ENCODE measurements at regions not wholly inside any gene's neighbourhood (a gene's known extent, or its start where the extent isn't known, plus 50 kb on each side); places are given as distances from the start of the nearest gene placed in this dataset.
"Not testable (repeated sequence)": the region's sequence is repeated elsewhere in the genome, so short reads cannot be mapped to it uniquely, and the experiment has no call there.

DNA sequence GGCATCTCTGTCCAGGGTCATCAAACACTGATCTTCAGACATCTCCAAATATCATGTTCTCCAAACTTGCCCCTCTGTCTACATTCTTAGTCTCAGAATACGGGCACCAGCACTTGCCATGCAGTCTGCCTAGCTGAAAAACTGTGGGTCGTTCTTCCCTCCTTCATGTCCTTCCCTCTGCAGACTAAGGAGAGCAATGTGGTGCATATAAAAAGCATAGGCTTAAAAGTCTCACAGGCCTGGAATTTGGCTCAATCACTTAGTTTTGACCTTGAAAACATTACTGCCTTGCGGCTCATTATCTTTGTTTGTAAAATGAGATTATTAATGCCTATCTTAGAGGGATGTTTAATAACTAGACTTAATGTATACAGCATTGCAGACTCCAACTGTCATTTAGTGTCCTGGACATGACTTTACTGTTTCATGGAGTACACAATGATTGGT lies 362.8 kb downstream of the NPR3 start:
- no peak for DNase-seq

DNA sequence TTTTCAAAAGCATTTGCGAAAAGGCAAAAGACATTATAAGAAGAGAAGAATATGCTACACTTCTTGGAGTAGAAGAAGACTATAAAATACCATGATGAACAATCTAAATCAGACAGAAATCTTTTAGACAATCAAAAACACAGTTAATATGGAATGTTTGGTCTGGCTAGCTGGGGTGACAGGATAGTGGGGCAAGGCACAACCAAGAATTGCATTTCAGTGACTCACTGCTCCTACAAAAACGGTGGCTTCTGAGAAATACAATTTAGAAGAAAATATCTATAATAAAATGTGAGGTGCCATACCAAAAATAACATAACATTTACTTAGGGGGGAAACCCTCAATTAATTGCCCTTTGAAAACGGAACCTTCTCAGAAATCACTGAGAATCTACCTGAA lies 363.4 kb downstream of the NPR3 start:
- no peak for DNase-seq

DNA sequence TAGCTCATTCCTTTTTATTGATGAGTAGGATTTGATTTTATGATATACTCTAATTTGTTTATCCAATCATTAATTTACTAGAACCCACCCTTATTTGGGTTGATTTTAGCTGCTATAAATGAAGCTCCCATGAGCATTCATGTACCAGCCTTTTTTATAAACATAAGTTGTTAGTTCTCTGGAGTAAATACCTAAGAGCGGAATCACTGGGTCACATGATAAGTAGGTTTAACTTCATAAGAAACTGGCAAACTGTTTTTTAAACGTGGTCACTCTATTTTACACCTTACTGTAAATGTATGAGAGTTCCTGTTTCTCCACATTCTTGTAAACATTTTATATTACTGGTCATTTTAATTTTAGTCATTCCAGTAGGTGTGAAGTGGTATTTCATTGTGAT lies 364.6 kb downstream of the NPR3 start:
- no peak for DNase-seq

DNA sequence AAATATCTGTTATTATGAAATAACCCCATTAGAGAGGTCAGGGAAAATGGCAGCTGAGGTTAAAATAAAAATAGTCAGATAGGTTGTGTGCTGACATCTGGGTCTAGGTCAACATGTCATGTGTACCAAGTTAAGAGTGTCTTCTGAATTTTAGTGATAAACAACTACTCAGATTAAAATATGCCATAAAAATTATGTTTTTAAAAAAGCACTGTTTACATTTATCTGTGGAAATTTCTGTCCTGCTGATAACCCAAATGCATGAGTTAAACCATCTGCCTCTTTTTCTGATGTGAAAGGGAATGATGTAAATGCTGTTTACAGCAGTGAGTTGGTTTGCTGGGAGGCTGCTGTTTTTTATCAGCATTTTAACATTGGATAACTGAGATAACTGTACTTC lies 361.2 kb upstream of the TARS1 start:
- DNase-seq, result no peak

DNA sequence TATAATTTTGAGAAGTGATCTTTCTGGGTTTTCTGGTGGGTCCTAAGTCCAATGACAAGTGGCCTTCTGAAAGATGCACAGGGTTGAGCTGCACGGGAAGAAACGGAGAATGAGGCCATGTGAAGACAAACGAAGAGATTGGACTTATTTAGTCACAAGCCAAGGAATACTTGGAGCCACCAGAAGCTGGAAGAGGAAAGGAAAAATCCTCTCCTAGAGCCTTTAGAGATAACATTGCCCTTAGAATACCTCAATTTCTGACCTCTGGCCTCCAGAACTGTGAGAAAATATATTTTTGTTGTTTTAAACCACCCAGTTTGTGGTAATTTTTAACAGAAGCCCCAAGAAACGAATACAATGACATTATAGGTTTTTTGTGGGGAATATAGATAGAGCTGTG lies 360.5 kb upstream of the TARS1 start:
- DNase-seq, result no peak

DNA sequence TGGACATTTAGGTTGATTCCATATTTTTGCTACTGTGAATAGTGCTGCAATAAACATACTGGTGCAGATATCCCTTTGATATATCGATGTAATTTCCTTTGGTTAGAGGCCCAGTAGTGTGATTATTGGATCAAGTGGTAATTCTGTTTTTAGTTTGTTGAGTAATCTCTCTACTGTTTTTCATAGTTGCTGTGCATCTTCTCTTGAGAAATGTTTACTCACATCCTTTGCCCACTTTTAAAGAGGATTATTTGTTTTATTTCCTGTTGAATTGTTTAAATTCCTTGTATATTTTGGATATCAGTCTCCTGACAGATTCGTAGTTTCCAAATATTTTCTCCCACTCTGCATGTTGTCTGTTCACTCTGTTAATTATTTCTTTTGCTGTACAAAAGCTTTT lies 352.6 kb upstream of the TARS1 start:
- DNase-seq, result no peak

DNA sequence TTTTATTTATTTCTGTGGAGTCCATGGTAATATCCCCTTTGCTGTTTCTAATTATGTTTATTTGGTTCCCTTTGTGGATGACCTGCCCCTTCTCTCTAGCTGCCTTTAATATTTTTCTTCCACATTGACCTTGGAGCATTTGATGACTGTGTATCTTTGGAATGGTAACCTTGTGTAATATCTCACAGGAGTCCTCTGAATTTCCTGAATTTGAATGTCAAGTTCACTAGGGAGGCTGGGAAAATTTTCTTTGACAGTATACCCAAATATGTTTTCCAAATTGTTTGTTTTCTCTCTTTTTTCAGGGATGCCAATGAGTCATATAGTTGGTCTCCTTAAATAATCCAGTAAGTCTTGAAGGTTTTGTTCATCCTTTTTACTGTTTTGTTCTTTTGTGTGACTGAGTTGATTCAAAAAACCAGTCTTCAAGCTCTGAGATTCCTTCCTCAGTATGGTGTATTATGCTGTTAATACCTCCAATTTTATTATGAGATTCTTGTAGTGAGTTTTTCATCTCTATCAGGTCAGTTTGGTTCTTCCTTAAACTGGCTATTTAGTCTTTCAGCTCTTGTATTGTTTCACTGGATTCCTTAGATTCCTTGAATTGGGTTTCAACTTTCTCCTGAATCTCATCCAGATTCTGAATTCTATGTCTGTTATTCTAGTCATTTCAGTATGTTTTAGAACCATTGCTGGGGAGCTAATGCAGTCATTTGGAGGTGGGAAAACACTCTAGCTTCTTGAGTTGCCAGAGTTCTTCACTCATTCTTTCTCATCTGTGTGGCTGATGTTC lies 349.0 kb upstream of the TARS1 start:
- DNase-seq, result no peak

DNA sequence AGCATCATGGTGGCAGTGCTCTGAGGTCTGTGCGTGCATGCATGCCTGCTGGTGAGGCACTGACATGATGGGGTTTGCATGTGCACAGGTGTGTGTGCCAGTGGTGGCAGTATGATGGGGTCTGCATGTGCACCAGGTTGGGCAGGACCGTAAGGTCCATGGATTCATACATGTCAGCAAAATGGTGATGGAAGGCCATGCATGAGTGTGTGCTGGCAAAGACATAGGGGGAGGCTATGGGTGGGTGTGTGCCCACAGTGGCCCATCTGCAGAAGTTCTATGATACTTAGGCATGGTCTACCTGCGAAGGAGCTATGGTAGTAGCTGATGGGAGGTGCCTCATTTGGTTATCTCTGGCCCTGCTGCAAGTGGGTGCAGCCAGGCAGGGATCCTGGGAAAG lies 348.0 kb upstream of the TARS1 start:
- no peak for DNase-seq

DNA sequence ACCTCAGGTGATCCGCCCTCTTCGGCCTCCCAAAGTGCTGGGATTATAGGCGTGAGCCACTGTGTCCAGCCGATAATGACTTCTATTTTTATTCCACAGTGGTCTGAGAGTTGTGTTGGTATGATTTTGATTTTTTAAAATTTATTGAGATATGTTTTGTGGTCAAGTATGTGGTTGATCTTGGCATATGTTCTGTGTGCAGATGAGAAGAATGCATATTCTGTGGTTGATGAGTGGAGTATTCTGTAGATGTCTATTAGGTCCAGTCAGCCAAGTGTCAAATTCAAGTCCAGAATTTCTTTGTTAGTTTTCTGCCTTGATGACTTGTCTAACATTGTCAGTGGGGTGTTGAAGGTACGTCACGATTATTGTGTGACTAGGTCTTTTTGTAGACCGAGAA lies 338.2 kb upstream of the TARS1 start:
- no peak for DNase-seq

DNA sequence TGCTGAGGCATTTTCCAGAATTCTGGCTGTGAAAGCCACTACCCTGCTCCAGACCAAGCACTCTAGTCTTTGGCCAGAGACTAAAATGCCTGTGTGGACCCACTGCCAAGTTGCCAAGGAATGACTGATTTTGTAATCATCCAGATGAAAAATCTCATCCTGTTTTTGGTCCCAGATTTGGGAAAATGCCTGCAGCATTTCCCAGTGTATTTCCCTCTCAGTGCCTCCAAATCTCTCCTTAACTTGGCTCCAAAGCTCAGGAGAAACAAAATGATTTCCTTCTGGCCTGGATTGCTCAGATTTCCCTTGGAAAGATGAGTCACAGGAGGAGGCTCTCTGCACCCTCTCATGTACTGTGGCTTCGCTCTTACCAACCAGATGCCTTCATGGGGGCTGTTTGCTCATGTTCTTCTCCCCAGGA lies 335.2 kb upstream of the TARS1 start:
- DNase-seq, result no peak

DNA sequence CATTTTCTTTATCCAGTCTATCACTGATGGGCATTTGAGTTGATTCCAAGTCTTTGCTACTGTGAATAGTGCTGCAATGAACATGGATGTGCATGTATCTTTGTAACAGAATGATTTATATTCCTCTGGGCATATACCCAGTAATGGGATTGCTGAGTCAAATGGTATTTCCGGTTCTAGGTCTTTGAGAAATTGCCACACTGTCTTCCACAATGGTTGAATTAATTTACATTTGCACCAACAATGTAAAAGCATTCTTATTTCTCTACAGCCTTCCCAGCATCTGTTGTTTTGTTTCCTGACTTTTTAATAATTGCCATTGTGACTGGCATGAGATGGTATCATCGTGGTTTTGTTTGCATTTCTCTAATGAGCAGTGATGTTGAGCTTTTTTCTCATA lies 330.3 kb upstream of the TARS1 start:
- DNase-seq, result not testable (repeated sequence)

DNA sequence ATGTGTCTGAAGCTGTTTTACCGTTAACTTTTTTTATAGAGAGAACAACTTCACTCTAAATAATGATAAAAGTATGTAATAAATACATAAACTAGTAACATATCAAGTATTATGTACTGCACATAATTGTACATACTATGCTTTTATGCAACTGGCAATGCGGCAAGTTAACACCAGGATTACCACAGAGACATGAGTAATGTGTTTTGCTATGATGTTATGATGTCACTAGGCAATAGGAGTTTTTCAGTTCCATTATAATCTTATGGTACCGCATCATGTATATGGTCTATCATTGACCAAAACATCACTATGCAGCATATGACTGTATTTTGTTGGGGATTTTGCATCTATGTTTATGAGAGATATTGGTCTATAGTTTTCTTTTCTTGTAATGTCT lies 326.4 kb upstream of the TARS1 start:
- no peak for DNase-seq

DNA sequence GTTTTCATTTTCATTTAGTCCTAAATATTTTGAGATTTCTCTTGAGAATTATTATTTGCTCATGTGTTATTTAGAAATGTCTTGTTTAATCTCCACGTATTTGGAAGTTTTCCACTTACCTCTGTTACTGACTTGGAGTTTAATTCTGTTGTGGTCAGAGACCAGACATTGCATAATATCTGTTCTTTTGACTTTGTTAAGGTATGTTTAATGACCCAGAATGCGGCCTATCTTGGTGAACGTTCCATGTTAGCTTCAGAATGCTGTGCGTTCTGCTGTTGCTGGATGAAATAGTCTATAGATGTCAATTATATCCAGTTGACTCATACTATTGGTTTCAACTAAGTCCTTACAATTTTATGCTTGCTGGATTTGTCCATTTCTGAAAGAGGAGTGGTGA lies 325.3 kb upstream of the TARS1 start:
- no peak for DNase-seq

DNA sequence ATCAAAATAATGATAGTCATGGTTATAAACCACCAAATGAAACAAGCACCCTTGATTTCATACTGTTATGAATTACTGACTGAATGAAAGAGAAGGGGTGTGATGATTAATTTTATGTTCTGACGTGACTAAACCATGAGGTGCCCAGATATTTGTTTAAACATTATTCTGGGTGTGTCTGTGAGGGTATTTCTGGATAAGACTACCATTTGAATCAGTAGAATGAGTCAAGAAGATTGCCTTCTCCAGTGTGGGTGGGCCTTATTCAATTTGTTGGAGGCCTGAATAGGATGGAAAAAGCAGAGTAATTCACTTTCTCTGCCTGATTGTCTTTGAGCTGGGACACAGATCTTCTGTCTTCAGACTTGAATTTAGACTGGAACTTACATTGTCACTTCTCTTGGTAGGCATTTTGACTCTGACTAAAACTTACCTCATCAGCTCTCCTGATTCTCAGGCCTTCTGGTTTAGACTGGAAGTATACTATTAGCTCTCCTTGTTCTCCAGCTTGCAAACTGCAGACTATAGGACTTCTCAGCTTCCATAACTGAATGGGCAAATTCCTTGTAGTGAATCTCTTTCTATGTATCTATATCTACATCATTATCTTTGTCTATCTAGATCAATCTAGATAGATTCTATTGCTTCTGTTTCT lies 321.9 kb upstream of the TARS1 start:
- no peak for DNase-seq

DNA sequence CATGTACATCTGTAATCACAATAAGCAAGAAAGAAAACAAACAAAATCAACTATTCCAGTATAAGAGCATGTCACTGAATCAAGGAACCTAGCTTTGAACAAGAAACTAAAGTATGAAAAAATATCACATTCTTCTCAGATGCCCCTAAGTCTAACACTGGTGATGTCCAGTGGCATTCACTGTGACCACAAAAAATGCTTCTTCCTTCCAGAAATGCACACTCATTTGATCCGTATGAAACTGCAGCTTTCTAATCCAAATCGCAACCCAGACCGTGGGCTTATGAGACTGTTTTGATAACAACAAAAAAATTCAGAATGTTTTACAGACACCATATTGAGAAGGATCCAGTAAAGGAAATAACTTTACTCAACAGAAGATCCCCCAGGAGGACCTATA lies 320.1 kb upstream of the TARS1 start:
- no peak for DNase-seq

DNA sequence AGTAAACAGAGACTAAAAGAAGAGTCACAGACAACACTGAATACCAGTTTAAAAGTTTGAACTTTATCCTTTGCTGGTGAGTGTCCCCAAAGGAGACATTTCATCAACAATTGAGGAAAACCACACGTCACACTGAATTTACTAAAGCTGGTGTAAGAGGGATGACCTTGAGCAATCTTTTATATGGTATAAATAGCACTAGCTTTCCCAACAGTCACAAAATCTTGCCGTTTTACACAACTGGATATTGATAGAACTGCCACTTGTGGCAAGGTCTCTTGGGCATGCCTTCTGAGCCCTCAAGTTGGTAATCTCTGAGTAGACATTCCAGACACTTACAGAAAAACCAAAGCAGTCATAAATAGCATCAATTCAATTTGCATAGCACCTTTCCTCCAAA lies 311.5 kb upstream of the TARS1 start:
- DNase-seq, result no peak

DNA sequence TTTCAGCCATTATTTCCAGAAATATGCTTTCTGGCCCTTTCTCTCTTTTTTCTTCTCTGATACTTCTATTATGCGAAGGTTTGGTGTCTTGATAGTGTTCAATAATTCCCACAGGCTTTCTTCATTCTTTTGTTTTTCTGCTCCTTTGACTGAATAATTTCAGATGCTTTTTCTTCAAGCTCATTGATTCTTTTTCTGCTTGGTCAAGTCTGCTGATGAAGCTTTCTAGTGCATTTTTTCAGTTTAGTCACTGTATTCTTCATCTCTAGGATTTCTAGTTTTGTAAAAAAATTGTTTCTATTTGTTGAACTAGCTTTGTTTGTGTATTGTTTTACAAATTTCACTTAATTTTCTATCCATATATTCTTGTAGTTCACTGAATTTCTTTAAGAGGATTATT lies 304.0 kb upstream of the TARS1 start:
- DNase-seq, result no peak

DNA sequence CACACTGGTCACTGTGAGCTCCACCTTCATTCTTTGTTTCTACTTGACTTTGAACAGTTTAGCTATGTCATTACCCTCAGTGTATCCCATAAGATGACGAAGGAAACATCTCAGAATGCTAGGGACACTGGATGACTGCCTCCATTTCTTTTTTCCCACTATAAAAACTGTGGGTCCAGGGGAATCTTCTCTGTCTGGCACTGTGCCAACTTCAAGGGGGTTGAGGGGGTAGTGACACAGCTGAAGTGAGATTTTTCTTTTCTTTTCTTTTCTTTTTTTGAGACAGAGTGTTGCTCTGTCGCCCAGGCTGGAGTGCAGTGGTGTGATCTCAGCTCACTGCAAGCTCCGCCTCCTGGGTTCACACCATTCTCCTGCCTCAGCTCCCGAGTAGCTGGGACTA lies 302.6 kb upstream of the TARS1 start:
- not testable (repeated sequence) for DNase-seq

DNA sequence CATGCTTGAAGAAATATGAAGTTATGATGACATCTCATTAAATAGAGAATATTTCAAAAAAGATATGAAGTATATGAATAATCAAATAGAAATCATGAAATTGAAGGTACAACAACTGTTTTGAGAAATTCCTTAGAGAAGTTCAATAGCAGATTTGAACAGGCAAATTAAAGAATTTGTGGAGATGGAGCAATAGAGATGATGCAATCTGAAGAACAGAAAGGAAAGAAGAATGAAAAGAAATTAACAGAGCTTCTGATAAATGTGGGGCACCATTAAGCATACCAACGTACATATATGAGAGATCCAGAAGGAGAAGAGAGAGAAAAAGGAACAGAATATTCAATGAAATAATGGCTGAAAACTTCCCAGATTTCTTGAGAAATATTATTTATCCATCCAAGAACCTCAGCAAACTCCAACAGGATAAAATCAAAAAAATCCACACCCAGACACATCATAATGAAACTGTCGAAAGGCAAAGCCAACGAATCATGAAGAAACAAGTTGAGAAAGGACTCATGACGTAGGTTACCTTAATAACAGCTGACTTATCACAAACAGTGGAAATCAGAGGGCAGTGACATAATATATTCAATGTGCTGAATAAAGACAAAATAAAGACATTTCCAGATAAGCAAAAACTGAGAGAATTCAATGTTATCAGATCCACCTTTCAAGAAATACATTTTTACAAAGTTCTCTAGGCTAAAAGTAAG lies 297.2 kb upstream of the TARS1 start:
- no peak for DNase-seq

DNA sequence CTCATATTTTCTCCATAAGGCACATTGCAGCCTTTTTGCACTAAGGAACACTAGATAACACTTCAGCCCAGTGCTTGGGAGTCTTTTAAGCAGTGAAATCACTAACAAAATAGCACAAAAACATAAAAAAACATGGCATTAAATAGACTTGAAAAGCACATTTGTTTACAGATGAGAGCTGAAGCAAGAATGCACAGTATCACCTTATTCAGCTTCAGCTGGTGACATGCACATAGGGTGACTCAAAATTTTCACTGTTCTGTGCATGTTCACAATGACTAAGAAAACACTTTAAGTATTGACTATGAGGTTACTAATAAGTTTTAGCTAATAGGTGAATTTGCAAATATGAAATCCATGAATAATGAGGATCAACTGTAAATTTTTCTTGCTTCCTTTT lies 293.9 kb upstream of the TARS1 start:
- no peak for DNase-seq

DNA sequence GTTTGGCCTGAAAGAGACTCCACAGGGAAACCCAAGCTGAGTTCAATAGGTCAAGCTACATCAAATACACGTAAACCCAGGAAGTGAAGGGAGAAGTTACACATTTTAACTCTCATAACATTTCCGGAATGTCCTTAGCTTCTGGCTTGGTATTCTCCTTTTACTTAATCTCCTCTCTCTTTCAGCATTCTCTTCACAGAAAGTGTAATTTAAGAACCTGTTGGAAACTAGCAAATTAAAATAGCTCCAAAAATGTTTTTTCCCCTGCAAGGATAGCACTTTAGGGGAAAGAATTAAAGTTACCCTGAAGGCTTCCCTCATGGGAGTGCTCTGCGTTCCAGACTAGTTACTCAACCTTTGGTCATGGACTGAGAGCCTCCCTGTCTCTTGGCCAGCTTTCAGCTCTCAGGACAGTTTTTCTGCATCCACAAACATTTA lies 292.7 kb upstream of the TARS1 start:
- no peak for DNase-seq

DNA sequence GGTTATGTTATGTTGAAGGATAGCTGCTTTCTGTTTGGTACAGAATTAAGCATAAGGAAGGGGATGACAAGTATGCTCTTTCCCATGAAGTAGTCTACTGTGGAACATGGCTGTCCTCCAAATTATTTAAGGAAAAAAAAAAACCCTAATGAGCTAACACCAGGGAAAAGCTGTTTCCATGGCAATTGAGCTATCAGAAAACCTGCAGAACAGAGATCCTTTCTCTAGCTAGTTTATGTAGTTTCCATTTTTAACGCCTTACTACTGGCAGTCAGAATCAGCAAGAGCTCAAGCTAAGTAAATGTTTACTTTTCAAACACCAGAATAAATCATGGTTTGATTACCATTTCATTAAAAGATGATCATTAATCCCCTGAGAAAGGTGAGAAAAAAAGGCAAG lies 287.4 kb upstream of the TARS1 start:
- DNase-seq, result no peak

DNA sequence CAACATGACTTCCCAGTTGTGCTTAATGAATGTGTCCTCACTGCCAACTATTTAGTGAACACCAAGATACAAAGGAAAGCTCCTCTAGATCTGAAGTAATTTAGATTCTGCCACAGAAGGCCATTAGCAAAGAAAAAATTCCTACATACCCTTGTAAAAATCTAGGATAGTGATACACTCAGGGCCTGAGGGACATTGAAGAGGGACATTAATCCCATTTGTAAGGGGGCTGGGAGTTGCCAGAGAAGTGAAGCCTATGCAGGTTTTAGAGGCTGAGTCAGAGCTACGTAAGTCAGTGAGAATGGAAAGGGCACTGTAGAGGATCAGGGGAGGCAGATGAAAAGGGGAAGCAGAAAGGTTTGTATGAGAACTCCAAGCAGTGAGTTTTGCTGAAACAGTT lies 286.9 kb upstream of the TARS1 start:
- DNase-seq, result no peak

DNA sequence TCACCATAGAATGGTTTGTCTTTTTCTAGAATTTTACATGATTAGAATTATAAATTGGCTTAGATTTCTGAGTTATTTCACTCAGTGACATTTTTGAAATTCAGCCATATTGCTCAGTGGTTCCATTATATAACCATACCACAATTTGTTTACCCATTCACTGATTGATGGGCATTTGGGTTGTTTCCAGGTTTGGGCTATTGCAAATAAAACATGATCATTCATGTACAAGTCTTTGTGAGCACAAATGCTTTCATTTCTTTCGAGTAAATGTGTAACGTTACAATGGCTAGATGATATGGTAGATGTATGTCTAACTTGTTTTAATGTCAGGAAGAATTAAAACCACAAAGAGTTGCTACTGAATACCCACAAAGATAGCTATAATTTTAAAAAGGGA lies 279.9 kb upstream of the TARS1 start:
- DNase-seq, result no peak

Measured in hematopoietic multipotent progenitor cell treated with erythropoietin and hydrocortisone succinate and interleukin-3 and kit ligand, for 8 days (in vitro differentiated cells).